Lung (tissue), 11 donors: ENCODE measurements at regions not wholly inside any gene's neighbourhood (a gene's known extent, or its start where the extent isn't known, plus 50 kb on each side); places are given as distances from the start of the nearest gene placed in this dataset.

Experiments
- ATAC-seq: fragments of 200-7000 bp; cut with Tn5 transposase; one replicate; pipeline ENCODE4 v1.9.1; 2020; ENCODE audit warnings: moderate number of reproducible peaks; ENCODE audit not compliant: insufficient read depth, low FRiP score
- DNase-seq, 3 donors: peaks; one replicate each; pipeline ENCODE4 v3.0.0-alpha.2; 2013 to 2017
- H3K27ac ChIP-seq, 2 donors: one replicate each; pipeline ENCODE4 v1.5.1; 2013; ENCODE audit warnings: mild to moderate bottlenecking in 2 of 2, moderate library complexity in 2 of 2, control low read depth in 1 of 2, inconsistent platforms in 1 of 2, low read depth in 1 of 2, low read length in 1 of 2
- H3K27me3 ChIP-seq, 3 donors: one replicate each; pipeline ENCODE4 v1.5.1; 2013; ENCODE audit warnings: low read length in 2 of 3; ENCODE audit not compliant: control insufficient read depth in 3 of 3, insufficient read depth in 3 of 3
- H3K36me3 ChIP-seq, 4 donors: one replicate each; pipeline ENCODE4 v1.5.1; 2013; ENCODE audit warnings: low read length in 4 of 4, mild to moderate bottlenecking in 1 of 4, moderate library complexity in 1 of 4; ENCODE audit not compliant: control insufficient read depth in 4 of 4, insufficient read depth in 4 of 4
- H3K4me1 ChIP-seq, 5 donors: one replicate each; pipeline ENCODE4 v1.5.1; 2013; ENCODE audit warnings: low read length in 5 of 5, mild to moderate bottlenecking in 2 of 5, moderate library complexity in 1 of 5; ENCODE audit not compliant: control insufficient read depth in 5 of 5, insufficient read depth in 5 of 5
- H3K4me3 ChIP-seq: one replicate; pipeline ENCODE4 v1.5.1; 2013; ENCODE audit warnings: mild to moderate bottlenecking, control low read depth, moderate library complexity
- H3K9ac ChIP-seq, 2 donors: one replicate each; pipeline ENCODE4 v1.5.1; 2013; ENCODE audit warnings: low read length in 2 of 2, control low read depth in 1 of 2; ENCODE audit not compliant: insufficient read depth in 1 of 2
- H3K9me3 ChIP-seq, 4 donors: one replicate each; pipeline ENCODE4 v1.5.1; 2013; ENCODE audit warnings: low read length in 3 of 4, mild to moderate bottlenecking in 1 of 4, moderate library complexity in 1 of 4; ENCODE audit not compliant: control insufficient read depth in 4 of 4, insufficient read depth in 3 of 4
- CTCF ChIP-seq: IDR thresholded peaks from 2 replicates; pipeline ENCODE4 v1.5.1; 2012; ENCODE audit warnings: mild to moderate bottlenecking; ENCODE audit errors: control extremely low read depth, extremely low read depth
- WGBS, 2 donors: extraction: QIAGEN DNeasy Blood & Tissue Kit; methylation state at CpG; one replicate each; pipeline ENCODE4 v1.1.7; 2013; 5-methylcytosine and 5-hydroxymethylcytosine counted together
- donor health status: control.
- donor health status: control.
- donor health status: Bipolar disorder and iron deficiency.
- donor health status: healthy.
- donor health status: DM: yes; HTN: yes; CAD: no.

DNA sequence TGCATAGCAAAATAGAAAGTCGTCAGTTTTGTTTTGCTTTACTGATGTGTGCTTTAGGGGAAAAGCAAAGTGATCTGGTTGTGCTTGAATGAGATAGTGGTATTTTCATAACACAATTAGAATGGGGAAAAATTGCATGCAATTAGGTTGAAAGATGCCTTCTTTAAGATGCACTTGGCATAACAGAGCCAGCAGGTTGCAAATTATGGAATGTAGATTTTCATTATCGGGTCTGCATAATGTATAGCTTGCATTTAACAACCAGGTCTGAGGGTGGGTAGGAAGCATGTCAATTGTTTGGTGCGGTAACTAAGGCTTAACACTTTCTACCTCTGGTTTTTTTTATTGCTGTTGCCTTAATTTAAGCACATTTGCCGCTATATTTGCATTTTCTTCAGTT, 370.7 kb upstream of the MCTP2 start:
- Histone ChIP-seq H3K4me1 (no peaks in the 10 kb centered on the region), H3K9me3 (no peaks in the 10 kb centered on the region), H3K27ac (no peak overlapping the region), H3K36me3 (no peaks in the 10 kb centered on the region), H3K27me3 (no peaks in the 10 kb centered on the region), H3K4me3 (no peak overlapping the region), H3K9ac (no peak overlapping the region)
- no peak for DNase-seq
- 90% methylated on average over 4 of the region's 4 CpGs for WGBS, 2 donors
- no peak for TF ChIP-seq CTCF
- no peak for ATAC-seq

DNA sequence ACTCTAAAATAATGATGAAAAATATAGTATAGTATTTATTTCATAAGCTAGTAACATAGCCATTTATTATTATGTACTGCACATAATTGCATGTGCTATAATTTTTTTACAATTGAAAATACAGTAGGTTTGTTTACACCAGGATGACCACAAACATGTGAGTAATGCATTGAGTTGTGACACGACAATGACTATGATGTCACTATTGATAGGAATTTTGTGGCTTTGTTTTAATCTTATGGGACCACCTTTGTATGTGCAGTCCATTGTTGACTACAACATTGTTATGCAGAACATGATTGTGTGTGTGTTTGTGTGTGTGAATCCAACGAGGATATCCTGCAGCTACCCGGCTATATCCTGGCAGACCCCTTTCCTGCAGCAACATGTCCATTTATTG, 372.2 kb upstream of the MCTP2 start:
- no peaks in the 10 kb centered on the region for H3K36me3 ChIP-seq
- ATAC-seq, result no peak
- no peak for TF ChIP-seq CTCF
- H3K27ac ChIP-seq, result no peak overlapping the region
- no peaks in the 10 kb centered on the region for H3K4me1 ChIP-seq
- H3K27me3 ChIP-seq, result no peaks in the 10 kb centered on the region
- no peak for DNase-seq
- H3K9me3 ChIP-seq, result no peaks in the 10 kb centered on the region
- H3K9ac ChIP-seq, result no peak overlapping the region
- 75 to 81% methylated on average over 3 of the region's 3 CpGs for WGBS, 2 donors
- no peak overlapping the region for H3K4me3 ChIP-seq

DNA sequence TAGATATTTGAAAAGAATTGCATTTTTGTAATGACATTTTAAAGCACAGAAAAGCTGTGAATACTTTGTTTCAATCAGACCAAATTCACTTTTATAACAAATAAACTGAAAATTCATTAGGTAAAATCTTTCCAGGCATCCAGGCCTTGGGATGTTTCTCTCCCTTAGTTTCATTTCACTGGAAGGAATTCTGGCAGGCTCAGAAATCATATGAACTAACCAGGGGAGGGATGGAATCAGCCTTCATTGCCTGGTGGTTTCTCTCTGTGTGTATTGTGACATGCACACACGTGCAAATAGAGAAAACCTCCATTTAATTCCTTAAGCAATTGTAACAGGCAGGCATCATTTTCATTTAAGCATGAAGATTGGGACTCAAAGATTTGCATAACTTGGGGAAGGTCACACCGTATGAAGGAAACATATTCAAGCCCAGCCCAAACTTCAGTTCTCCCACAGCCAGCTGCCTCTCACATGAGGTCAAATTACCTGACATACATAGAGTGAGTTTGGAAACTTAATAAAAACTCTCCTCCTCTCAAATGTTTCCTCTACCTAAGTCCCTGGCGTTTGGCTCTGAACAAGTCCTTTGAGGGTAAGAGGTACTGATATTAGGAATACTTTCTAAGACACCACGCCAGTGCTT, 376.1 kb upstream of the MCTP2 start:
- Histone ChIP-seq H3K4me1 (no peaks in the 10 kb centered on the region), H3K9ac (no peak overlapping the region), H3K27me3 (no peaks in the 10 kb centered on the region), H3K36me3 (no peaks in the 10 kb centered on the region), H3K27ac (no peak overlapping the region), H3K9me3 (no peaks in the 10 kb centered on the region), H3K4me3 (no peak overlapping the region)
- TF ChIP-seq CTCF, result no peak
- ATAC-seq (no peak), DNase-seq (no peak)
- WGBS, 2 donors, result 74 to 76% methylated on average over 4 of the region's 4 CpGs

GRCh38 chr15:93854088-93854487, 377.3 kb upstream of the MCTP2 start:
- Histone ChIP-seq H3K9ac (no peak overlapping the region), H3K4me3 (no peak overlapping the region), H3K27me3 (no peaks in the 10 kb centered on the region), H3K36me3 (no peaks in the 10 kb centered on the region), H3K9me3 (no peaks in the 10 kb centered on the region), H3K27ac (no peak overlapping the region), H3K4me1 (no peaks in the 10 kb centered on the region)
- ATAC-seq (no peak), DNase-seq (no peak)
- no peak for TF ChIP-seq CTCF
- WGBS, 2 donors, result 92 to 95% methylated on average over 3 of the region's 3 CpGs
